ENCODE measurements at regions not wholly inside any gene's neighbourhood (a gene's known extent, or its start where the extent isn't known, plus 50 kb on each side); places are given as distances from the start of the nearest gene placed in this dataset.

GRCh38 chr5:9932770-9933169 is 302.6 kb upstream of the TAS2R1 start:
- H3K4me2 ChIP-seq (ENCODE audit: low read depth, low read length): no peak overlapping the region
- in situ Hi-C loops (cut with HindIII; ENCODE audit: extremely low pct_ligation_motif_present, low pct_unique_long_range_greater_than_20kb) (no loop called here), intact Hi-C loops (cut with micrococcal nuclease; ENCODE audit: unreplicated experiment) (no loop called here)
- H3K79me2 ChIP-seq (ENCODE audit: insufficient read depth, low read length): no peaks in the 10 kb centered on the region
- H3K4me3 ChIP-seq (replicated peaks in 1 of 3; ENCODE audit: insufficient read depth in 1 of 3, low read depth in 2 of 3, low read length in 3 of 3): no peak overlapping the region
- ChIA-PET CTCF (ENCODE audit: low intra/inter-chr PET ratio, low total read pairs) (no interaction called here), POLR2A (no interaction called here)
- H4K20me1 ChIP-seq (ENCODE audit: insufficient read depth, low read length): no peaks in the 10 kb centered on the region
- H2AFZ ChIP-seq (ENCODE audit: low read length): no peak overlapping the region
- H3K9ac ChIP-seq (ENCODE audit: insufficient read depth, low read depth, low read length): no peak overlapping the region
- no peaks in the 10 kb centered on the region for H3K36me3 ChIP-seq (replicated peaks in 1 of 2; ENCODE audit: control insufficient read depth in 1 of 2, insufficient read depth in 2 of 2, low read length in 2 of 2)
- no peak for FAIRE-seq
- TF ChIP-seq ZNF143 (CRISPR knock-in tag; IDR thresholded peaks at IDR 0.05) (peak; percentile 42; the same call in 1 of the 2 replicates), THAP11 (CRISPR knock-in tag; IDR thresholded peaks at IDR 0.05) (peak; percentile 45; the same call in 1 of the 2 replicates), BCL3 (CRISPR knock-in tag; IDR thresholded peaks at IDR 0.05) (no peak)
- H3K27ac ChIP-seq (ENCODE audit: extremely low read length, insufficient read depth, low read length): no peak overlapping the region
- BruUV-seq (replicated peaks): no TSS peak
- no peaks in the 10 kb centered on the region for H3K4me1 ChIP-seq (ENCODE audit: insufficient read depth, low read length)
- H3K9me3 ChIP-seq (ENCODE audit: low read length): no peaks in the 10 kb centered on the region; the same call in 1 of the 2 replicates
- DNase-seq (ENCODE audit: low spot score): no peak
- ATAC-seq: no peak
- H3K27me3 ChIP-seq (ENCODE audit: control insufficient read depth in 1 of 2, insufficient read depth in 2 of 2, low read length in 2 of 2): no peaks in the 10 kb centered on the region

GRCh38 chr5:9930156-9930555 is 300.0 kb upstream of the TAS2R1 start:
- Histone ChIP-seq H3K9ac (ENCODE audit: insufficient read depth, low read depth, low read length) (no peak overlapping the region), H3K4me3 (replicated peaks in 1 of 3; ENCODE audit: insufficient read depth in 1 of 3, low read depth in 2 of 3, low read length in 3 of 3) (no peak overlapping the region), H3K27me3 (ENCODE audit: control insufficient read depth in 1 of 2, insufficient read depth in 2 of 2, low read length in 2 of 2) (no peaks in the 10 kb centered on the region), H4K20me1 (ENCODE audit: insufficient read depth, low read length) (no peaks in the 10 kb centered on the region), H3K36me3 (replicated peaks in 1 of 2; ENCODE audit: control insufficient read depth in 1 of 2, insufficient read depth in 2 of 2, low read length in 2 of 2) (no peaks in the 10 kb centered on the region), H3K79me2 (ENCODE audit: insufficient read depth, low read length) (no peaks in the 10 kb centered on the region), H3K27ac (ENCODE audit: extremely low read length, insufficient read depth, low read length) (no peak overlapping the region), H3K4me1 (ENCODE audit: insufficient read depth, low read length) (no peaks in the 10 kb centered on the region), H2AFZ (ENCODE audit: low read length) (no peak overlapping the region), H3K9me3 (ENCODE audit: low read length) (no peaks in the 10 kb centered on the region; the same call in 1 of the 2 replicates), H3K4me2 (ENCODE audit: low read depth, low read length) (no peak overlapping the region)
- in situ Hi-C loops (cut with HindIII; ENCODE audit: extremely low pct_ligation_motif_present, low pct_unique_long_range_greater_than_20kb): no loop called here
- ChIA-PET CTCF (ENCODE audit: low intra/inter-chr PET ratio, low total read pairs) (no interaction called here), POLR2A (no interaction called here)
- intact Hi-C loops (cut with micrococcal nuclease; ENCODE audit: unreplicated experiment): no loop called here
- DNase-seq (ENCODE audit: low spot score) (no peak), FAIRE-seq (no peak), ATAC-seq (no peak)
- WGBS (ENCODE audit: low lambda C conversion rate): 25% methylated on average over 10 of the region's 10 CpGs
- TF ChIP-seq KDM1A (CRISPR knock-in tag; IDR thresholded peaks at IDR 0.05) (no peak), ZBTB33 (CRISPR knock-in tag; IDR thresholded peaks at IDR 0.05) (no peak), BORCS8-MEF2B (CRISPR knock-in tag; IDR thresholded peaks at IDR 0.05) (no peak)
- BruUV-seq (replicated peaks): no TSS peak
